Esophagus squamous epithelium (tissue), 5 donors: ENCODE measurements at regions not wholly inside any gene's neighbourhood (a gene's known extent, or its start where the extent isn't known, plus 50 kb on each side); places are given as distances from the start of the nearest gene placed in this dataset.

Experiments
- DNase-seq: peaks from one replicate; lab custom pipeline; 2025; lab: John Stamatoyannopoulos, UW
- H3K27ac ChIP-seq, 4 donors: fragments of 200-600 bp; sonication (generic); one replicate each; pipeline ENCODE4 v1.5.1; 2016 to 2019; ENCODE audit warnings: mild to moderate bottlenecking in 1 of 4
- H3K27me3 ChIP-seq, 4 donors: fragments of 200-600 bp; sonication (generic); 1 replicate in 3 of 4; 2 replicates in 1 of 4; pipeline versions ENCODE4 v1.5.1 to v1.6.0; 2017 to 2021; ENCODE audit warnings: antibody characterized with exemption in 1 of 4
- H3K36me3 ChIP-seq, 3 donors: fragments of 200-600 bp; sonication (generic); one replicate each; pipeline ENCODE4 v1.5.1; 2016 to 2019
- H3K4me1 ChIP-seq, 3 donors: fragments of 200-600 bp; sonication (generic); one replicate each; pipeline ENCODE4 v1.5.1; 2017 to 2019
- H3K4me3 ChIP-seq, 4 donors: fragments of 200-600 bp; sonication (generic); 1 replicate in 3 of 4; 2 replicates in 1 of 4; pipeline ENCODE4 v1.5.1; 2016 to 2019; ENCODE audit warnings: mild to moderate bottlenecking in 2 of 4, moderate library complexity in 1 of 4
- H3K9me3 ChIP-seq, 3 donors: fragments of 200-600 bp; sonication (generic); one replicate each; pipeline ENCODE4 v1.5.1; 2016 to 2019
- CTCF ChIP-seq, 6 experiments: fragments of 450-650 bp in 4 of 6; fragments of 200-600 bp in 2 of 6; sonication (generic) in 2 of 6; IDR thresholded peaks; one replicate each; pipeline ENCODE4 v1.5.1; 2016 to 2019; ENCODE audit warnings: antibody characterized with exemption in 6 of 6, mild to moderate bottlenecking in 4 of 6, moderate library complexity in 4 of 6
- POLR2A ChIP-seq, 4 donors: fragments of 450-650 bp; IDR thresholded peaks; one replicate each; pipeline ENCODE4 v1.6.1; 2017; ENCODE audit warnings: antibody characterized with exemption in 4 of 4, mild to moderate bottlenecking in 4 of 4, moderate library complexity in 3 of 4
- WGBS, 2 donors: methylation state at CpG; one replicate each; pipeline ENCODE4 v1.1.5; 2018; 5-methylcytosine and 5-hydroxymethylcytosine counted together
- intact Hi-C: fragments of 100-400 bp; cut with DNase I; formaldehyde crosslinking; loops from one replicate; pipeline ENCODE4 v1.15.0; 2022
- donor health status: DM: yes; HTN: yes; CAD: no.

GRCh38 chr3:5750874-5751640, 563.5 kb downstream of the EDEM1 start:
- H3K27ac ChIP-seq, result no peak overlapping the region
- WGBS, 2 donors, result 85 to 93% methylated on average over 3 of the region's 3 CpGs
- TF ChIP-seq POLR2A (IDR thresholded peaks at IDR 0.05) (no peak), CTCF (IDR thresholded peaks at IDR 0.05) (no peak)
- H3K36me3 ChIP-seq, result no peaks in the 10 kb centered on the region
- no peak for DNase-seq
- H3K4me3 ChIP-seq, result no peak overlapping the region
- intact Hi-C loops, result no loop called here
- H3K9me3 ChIP-seq, result no peaks in the 10 kb centered on the region
- no peaks in the 10 kb centered on the region for H3K4me1 ChIP-seq
- H3K27me3 ChIP-seq, result no peaks in the 10 kb centered on the region

DNA sequence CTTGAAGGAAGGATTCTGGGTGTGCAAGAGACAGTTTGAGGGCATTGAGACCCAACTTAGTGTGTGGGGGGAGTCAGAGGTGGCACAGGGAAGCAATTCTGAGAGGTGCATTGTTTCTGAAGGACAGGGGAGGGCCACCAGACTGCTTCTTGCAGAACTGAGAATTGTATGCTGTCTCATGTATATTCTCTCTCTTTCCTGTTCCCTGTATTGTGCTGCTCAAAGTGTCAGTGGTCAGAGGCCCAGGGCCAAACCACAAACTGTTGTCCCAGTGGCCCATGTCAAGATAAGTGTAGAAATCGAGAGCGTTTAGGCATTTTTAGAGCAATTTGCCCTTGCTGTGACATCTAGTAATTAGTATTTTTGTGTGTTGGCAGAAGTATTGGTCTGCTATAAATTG, 567.1 kb downstream of the EDEM1 start:
- H3K4me1 ChIP-seq, result no peaks in the 10 kb centered on the region
- H3K27me3 ChIP-seq, result no peaks in the 10 kb centered on the region
- DNase-seq, result no peak
- H3K27ac ChIP-seq, result no peak overlapping the region
- intact Hi-C loops, result no loop called here
- H3K4me3 ChIP-seq, result no peak overlapping the region
- no peaks in the 10 kb centered on the region for H3K36me3 ChIP-seq
- no peaks in the 10 kb centered on the region for H3K9me3 ChIP-seq
- TF ChIP-seq CTCF (IDR thresholded peaks at IDR 0.05), result no peak
- TF ChIP-seq POLR2A (IDR thresholded peaks at IDR 0.05), result no peak
- 31 to 48% methylated on average over 2 of the region's 2 CpGs for WGBS, 2 donors

DNA sequence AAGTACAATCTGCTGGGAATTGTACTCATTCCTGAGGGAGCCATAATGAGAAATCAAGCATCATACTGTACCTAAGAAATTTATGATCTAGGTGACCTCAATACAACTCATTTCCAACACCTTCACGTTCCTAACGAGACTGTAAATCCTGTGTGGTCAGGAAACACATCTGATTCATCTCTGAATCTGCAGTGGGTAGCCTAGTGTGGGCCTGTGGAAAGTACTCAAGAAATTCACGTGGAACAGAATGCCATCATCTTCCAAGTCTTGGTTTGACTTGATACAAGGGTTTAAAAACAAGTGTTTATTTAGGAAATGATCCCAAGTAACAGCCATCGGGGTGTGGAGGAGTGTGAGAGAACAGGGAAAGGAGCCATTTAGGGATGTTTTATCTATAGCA, 568.9 kb downstream of the EDEM1 start:
- H3K27me3 ChIP-seq, result no peaks in the 10 kb centered on the region
- H3K27ac ChIP-seq, result no peak overlapping the region
- 41 to 55% methylated on average over 4 of the region's 4 CpGs for WGBS, 2 donors
- no peak for DNase-seq
- no peaks in the 10 kb centered on the region for H3K9me3 ChIP-seq
- H3K36me3 ChIP-seq, result no peaks in the 10 kb centered on the region
- H3K4me3 ChIP-seq, result no peak overlapping the region
- intact Hi-C loops, result no loop called here
- TF ChIP-seq CTCF (IDR thresholded peaks at IDR 0.05) (no peak), POLR2A (IDR thresholded peaks at IDR 0.05) (no peak)
- no peaks in the 10 kb centered on the region for H3K4me1 ChIP-seq

- H3K27ac ChIP-seq, result no peak overlapping the region
- 70 to 75% methylated on average over 7 of the region's 7 CpGs for WGBS, 2 donors
- no peaks in the 10 kb centered on the region for H3K4me1 ChIP-seq
- intact Hi-C loops, result no loop called here
- H3K4me3 ChIP-seq, result no peak overlapping the region
- H3K27me3 ChIP-seq, result no peaks in the 10 kb centered on the region
- TF ChIP-seq CTCF (IDR thresholded peaks at IDR 0.05) (no peak), POLR2A (IDR thresholded peaks at IDR 0.05) (no peak)
- no peak for DNase-seq
- H3K9me3 ChIP-seq, result no peaks in the 10 kb centered on the region
- no peaks in the 10 kb centered on the region for H3K36me3 ChIP-seq
Observed at GRCh38 chr3:5757213-5757804, 569.8 kb downstream of the EDEM1 start.

DNA sequence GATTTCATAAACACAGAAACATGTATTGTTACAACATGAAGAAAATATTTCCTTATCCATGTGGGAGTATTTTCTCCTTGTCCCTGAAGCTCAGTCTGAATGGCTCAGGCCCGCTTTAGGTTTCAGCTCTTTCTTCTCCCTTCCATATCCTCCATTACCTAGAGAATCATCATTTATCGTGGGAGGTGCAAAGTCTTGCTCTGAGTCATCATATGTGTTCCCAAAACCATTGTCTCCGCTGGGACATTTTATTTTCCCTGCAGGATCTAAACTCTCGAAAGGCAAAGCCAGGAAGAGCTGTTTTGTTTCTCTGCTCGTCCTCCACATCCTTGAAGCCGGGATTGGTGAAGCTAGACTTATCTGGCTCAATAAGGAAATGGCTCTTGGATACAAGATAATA, 571.2 kb downstream of the EDEM1 start:
- TF ChIP-seq POLR2A (IDR thresholded peaks at IDR 0.05) (no peak), CTCF (IDR thresholded peaks at IDR 0.05) (no peak)
- Histone ChIP-seq H3K27me3 (no peaks in the 10 kb centered on the region), H3K4me1 (no peaks in the 10 kb centered on the region), H3K27ac (no peak overlapping the region), H3K36me3 (no peaks in the 10 kb centered on the region), H3K4me3 (no peak overlapping the region), H3K9me3 (no peaks in the 10 kb centered on the region)
- intact Hi-C loops, result no loop called here
- no peak for DNase-seq
- WGBS, 2 donors, result 60 to 67% methylated on average over 6 of the region's 6 CpGs
